ENCODE measurements at regions not wholly inside any gene's neighbourhood (a gene's known extent, or its start where the extent isn't known, plus 50 kb on each side); places are given as distances from the start of the nearest gene placed in this dataset.
A peak's percentile ranks its signal among the peaks of the same experiment; 100 is the strongest.

- Histone ChIP-seq H3K4me3 (no peak overlapping the region), H3K9me3 (replicated peaks) (peaks cover 3% of the 10 kb centered on the region), H3K36me3 (no peaks in the 10 kb centered on the region), H3K27ac (replicated peaks) (no peak overlapping the region), H3K27me3 (ENCODE audit: low read depth) (no peaks in the 10 kb centered on the region), H3K4me1 (peaks cover 23% of the 10 kb centered on the region)
- TF ChIP-seq CTCF (IDR thresholded peaks at IDR 0.05; ENCODE audit: borderline replicate concordance), result no peak
- intact Hi-C loops (cut with micrococcal nuclease), result no loop called here
- no peak for DNase-seq
Measured at GRCh38 chr11:103544874-103545273, 435.6 kb downstream of the DYNC2H1 start.

DNA sequence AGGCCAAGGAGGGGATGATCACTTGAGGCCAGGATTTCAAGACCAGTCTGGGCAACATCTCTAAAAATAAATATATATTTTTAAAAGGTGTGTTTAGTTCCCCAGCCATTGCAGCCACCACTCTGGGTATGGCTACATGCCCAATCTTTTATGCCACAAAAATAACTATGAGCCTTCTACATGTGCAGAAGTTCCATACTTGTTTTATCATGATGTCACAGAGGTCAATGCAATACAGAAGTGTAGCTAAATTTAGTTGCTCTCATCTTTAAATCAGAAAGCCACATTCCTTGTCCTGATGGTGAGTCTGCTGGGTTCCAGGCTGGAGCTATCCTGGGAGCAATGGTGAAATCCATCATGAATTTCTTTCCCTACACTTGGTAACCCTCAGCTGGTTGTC is 436.3 kb downstream of the DYNC2H1 start:
- no peak for DNase-seq
- peak overlapping the region; percentile 46 for H3K27ac ChIP-seq (replicated peaks)
- intact Hi-C loops (cut with micrococcal nuclease), result no loop called here
- H3K36me3 ChIP-seq, result no peaks in the 10 kb centered on the region
- H3K4me3 ChIP-seq, result no peak overlapping the region
- no peaks in the 10 kb centered on the region for H3K27me3 ChIP-seq (ENCODE audit: low read depth)
- no peak for TF ChIP-seq CTCF (IDR thresholded peaks at IDR 0.05; ENCODE audit: borderline replicate concordance)
- H3K9me3 ChIP-seq (replicated peaks), result peaks cover 3% of the 10 kb centered on the region
- peaks cover 23% of the 10 kb centered on the region for H3K4me1 ChIP-seq

- peaks cover 23% of the 10 kb centered on the region for H3K4me1 ChIP-seq
- peak overlapping the region; percentile 46 for H3K27ac ChIP-seq (replicated peaks)
- intact Hi-C loops (cut with micrococcal nuclease), result no loop called here
- no peak overlapping the region for H3K4me3 ChIP-seq
- no peak for TF ChIP-seq CTCF (IDR thresholded peaks at IDR 0.05; ENCODE audit: borderline replicate concordance)
- H3K27me3 ChIP-seq (ENCODE audit: low read depth), result no peaks in the 10 kb centered on the region
- peaks cover under 1% of the 10 kb centered on the region for H3K9me3 ChIP-seq (replicated peaks)
- H3K36me3 ChIP-seq, result no peaks in the 10 kb centered on the region
- no peak for DNase-seq
Measured at GRCh38 chr11:103546236-103546635, 437.0 kb downstream of the DYNC2H1 start.

DNA sequence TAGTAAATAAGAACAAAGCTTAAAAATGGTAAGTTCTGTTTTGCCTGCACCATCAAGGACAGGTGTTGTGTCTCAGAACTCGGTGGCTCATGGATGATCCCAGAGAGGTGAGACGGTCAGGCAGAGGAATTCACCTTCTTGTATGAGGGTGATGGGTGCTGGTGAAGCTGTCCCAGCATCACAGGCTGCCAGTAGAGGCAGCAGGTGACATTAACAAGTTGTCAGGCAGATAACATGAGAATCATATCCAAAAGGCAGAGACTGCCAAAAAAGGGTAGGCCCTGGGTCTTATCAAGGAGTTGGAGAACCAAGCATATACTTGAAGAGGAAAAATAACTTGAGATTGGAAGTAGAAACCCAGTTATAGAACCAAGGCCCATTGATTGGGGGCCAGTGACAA is 437.8 kb downstream of the DYNC2H1 start:
- Histone ChIP-seq H3K9me3 (replicated peaks) (no peaks in the 10 kb centered on the region), H3K4me3 (no peak overlapping the region), H3K36me3 (no peaks in the 10 kb centered on the region), H3K27me3 (ENCODE audit: low read depth) (no peaks in the 10 kb centered on the region), H3K4me1 (peaks cover 23% of the 10 kb centered on the region), H3K27ac (replicated peaks) (peak overlapping the region; percentile 46)
- no peak for DNase-seq
- intact Hi-C loops (cut with micrococcal nuclease), result no loop called here
- TF ChIP-seq CTCF (IDR thresholded peaks at IDR 0.05; ENCODE audit: borderline replicate concordance), result no peak

DNA sequence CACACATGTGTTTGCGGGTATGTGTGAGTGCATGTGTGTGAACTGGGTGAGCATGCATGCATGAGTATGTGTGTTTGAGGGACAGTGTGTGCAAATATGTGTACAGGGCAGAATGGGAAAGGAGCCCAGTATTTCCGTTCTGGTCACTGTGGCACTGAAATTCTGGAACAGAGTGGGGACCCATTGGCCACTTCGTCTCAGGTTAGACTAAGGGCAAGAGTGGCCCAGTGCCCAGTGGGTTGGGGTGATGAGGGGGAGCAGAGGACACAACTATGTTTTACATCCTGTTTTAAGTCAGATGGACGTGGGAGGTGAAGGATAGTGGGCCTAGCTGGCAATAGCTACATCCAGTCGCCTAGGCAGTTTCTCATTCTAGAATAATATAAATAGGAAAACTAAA is 438.5 kb downstream of the DYNC2H1 start:
- intact Hi-C loops (cut with micrococcal nuclease), result no loop called here

More for the DNA sequence above, 438.5 kb downstream of the DYNC2H1 start:
- DNase-seq, result no peak
- no peak overlapping the region for H3K4me3 ChIP-seq
- no peaks in the 10 kb centered on the region for H3K27me3 ChIP-seq (ENCODE audit: low read depth)
- peaks cover 23% of the 10 kb centered on the region for H3K4me1 ChIP-seq
- no peak overlapping the region for H3K27ac ChIP-seq (replicated peaks)
- no peaks in the 10 kb centered on the region for H3K36me3 ChIP-seq
- H3K9me3 ChIP-seq (replicated peaks), result no peaks in the 10 kb centered on the region
- no peak for TF ChIP-seq CTCF (IDR thresholded peaks at IDR 0.05; ENCODE audit: borderline replicate concordance)

Data from left ventricle myocardium inferior (tissue), 1 donor.